NCI-H1105 treated with DMSO at 0.1 percent for 48 hours (cell line): ENCODE measurements at regions not wholly inside any gene's neighbourhood (a gene's known extent, or its start where the extent isn't known, plus 50 kb on each side); places are given as distances from the start of the nearest gene placed in this dataset.
"Not testable (repeated sequence)": the region's sequence is repeated elsewhere in the genome, so short reads cannot be mapped to it uniquely, and the experiment has no call there.

Experiments
- DNase-seq: peaks from one replicate; lab custom pipeline; 2025; lab: John Stamatoyannopoulos, UW

DNA sequence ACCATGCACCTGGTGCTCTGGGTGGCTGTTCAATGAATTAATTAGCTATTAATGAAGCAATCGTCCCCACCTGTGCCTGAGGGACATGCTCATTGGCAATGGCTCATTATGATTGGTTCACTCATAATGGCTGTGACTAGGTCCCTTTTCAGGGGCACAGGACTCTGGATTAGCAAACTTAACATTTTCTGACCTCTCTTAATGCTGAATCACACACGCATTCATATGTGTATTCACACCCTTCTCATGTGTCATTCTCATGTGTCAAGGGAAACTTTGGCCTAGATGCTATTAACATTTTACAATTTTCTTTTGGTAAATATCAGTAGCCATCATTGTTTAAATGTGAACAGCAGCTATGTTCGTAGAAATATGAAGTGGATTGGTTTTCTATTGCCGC, 98.9 kb upstream of the PMAIP1 start:
- DNase-seq = no peak

DNA sequence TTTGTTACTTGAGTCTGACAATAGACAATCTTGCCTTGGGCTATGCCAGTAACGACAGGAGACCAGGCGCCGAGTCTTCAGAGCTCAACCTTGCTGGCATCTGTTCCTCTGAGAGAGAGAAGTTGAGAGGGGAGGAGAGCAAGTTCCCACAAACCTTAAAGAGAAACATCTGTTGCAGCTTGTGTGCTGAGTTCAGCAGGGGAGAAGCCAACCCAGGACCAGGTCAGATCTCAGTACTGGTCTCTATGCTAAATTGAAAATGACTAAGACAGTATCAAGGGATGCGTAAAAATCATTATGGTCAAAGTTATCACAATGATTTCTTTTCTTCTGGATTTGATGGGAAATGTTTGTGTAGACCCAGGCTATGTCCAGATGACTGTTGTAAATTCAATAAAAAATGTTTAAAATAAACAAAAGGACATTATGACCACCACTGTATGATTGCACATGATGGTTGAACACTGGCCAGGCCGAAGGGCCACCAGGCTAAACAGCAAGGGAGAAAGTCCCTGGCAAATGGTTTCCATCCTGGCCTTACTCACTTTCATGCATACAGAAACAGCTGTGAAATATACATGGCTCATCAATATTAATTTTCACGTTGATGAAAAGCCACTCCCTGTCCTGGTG, 100.3 kb upstream of the PMAIP1 start:
- no peak for DNase-seq

DNA sequence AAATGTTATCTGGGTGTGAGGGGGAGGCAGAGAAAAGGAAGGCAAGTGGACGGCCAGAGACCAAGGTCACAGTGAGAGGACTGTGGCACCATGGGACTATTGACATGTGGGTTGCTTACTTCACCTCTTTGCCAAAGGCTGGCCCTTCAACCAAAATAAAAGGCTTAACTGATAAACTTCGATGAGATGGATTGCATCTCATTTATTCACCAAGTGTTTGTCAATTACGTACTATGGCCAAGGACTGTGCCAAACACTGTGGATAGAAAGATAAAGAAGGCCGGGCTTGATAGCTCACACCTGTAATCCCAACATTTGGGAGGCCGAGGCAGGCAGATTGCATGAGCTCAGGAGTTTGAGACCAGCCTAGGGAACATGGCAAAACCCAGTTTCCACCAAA, 98.7 kb upstream of the CCBE1 start:
- no peak for DNase-seq

DNA sequence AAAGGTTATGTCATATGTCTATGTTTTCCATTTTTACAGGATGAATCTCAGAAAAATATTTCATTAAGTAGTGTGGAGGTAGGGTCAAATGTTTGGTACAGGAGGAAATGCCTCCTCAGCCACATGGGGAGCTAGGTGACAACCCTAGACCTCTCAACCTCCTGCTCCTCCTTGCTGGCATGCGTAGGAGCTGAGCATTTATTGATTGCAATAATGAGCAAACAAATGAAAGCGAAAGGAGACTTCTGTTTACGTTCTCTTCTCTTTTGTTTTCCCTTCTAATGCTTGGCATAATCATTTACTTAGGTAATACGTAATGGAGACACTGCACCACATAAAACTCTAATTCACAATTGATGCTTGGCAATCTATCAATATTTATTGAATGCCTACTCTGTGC, 95.1 kb upstream of the CCBE1 start:
- no peak for DNase-seq

DNA sequence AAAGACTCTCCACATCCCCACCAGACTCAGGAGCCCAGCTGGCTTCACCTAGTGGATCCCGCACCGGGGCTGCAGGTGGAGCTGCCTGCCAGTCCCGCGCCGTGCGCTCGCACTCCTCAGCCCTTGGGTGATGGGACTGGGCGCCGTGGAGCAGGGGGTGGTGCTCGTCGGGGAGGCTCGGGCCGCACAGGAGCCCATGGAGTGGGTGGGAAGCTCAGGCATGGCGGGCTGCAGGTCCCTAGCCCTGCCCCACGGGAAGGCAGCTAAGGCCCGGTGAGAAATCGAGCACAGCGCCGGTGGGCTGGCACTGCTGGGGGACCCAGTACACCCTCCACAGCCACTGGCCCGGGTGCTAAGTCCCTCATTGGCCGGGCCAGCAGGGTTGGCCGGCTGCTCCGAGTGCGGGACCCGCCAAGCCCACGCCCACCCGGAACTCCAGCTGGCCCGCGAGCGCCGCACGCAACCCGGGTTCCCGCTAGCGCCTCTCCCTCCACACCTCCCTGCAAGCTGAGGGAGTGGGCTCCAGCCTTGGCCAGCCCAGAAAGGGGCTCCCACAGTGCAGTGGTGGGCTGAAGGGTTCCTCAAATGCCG, 93.2 kb upstream of the CCBE1 start:
- DNase-seq = not testable (repeated sequence)

DNA sequence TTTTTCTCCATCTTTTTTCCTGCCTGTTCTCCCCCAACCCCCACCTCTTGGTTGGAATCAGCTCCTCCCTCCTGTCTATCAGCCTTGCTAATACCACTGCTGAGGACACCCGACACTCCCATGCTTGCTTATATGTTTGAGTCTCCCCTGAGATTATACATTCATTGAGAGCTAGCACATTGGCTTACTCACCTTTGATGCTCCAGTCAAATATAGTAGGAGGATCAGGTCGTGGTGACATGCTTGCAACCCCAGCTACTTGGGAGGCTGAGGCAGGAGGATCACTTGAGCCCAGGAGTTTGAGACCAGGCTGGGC, 91.5 kb upstream of the CCBE1 start:
- no peak for DNase-seq

DNA sequence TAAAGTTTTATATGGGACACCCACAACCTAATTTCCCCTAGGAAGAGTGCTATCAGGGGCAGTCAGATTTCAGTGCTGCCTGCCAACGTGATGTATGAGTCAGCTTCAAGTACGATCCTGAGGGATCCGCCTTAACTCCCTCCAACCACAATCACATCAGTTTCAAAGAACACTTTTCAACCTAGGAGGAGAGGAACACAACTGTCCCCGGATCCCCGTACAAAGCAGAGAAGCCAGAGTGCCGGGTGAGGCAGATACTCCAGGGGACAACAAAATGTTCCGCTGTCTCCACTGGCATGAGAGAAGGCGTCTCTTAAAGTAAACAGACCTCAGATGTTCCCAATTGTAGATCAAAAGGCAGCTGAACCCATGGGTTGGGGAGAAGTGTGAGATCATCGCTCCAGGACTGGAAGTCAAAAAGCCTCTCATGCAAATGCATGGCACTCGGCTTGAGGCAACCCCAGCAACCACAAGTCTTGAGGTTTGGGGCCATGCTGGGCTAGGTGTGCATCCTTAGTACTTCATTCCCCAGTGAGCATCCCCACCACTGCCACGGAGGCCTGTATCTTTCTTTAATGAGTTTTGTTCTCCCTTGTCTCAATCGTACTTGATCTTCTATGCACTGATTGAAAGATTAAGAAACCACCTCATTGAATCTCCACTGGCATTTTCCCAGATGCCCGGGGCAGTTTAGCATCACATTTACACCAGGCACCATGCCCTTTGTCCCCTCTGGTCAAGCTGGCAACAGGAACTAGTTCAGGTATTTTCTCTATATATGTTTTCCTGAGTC, 91.0 kb upstream of the CCBE1 start:
- DNase-seq = no peak

DNA sequence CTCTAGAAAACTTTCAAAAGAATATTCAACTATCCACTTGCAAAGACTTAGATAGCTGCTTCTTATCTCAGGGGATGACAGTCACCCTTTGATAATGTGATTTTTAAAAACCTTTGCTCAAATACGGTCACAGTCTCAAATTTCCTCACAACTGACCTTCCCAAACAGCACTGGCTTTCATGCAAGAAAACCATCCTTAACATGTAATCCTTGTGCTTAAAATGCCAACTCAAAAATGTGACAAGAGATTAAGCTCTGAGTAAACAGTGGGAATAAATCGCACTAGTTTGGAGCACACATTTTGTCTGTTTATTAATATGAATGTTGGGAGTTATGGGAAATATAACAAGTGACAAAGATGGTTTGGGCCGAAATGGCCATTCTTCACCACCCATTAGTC, 87.5 kb upstream of the CCBE1 start:
- DNase-seq = no peak

DNA sequence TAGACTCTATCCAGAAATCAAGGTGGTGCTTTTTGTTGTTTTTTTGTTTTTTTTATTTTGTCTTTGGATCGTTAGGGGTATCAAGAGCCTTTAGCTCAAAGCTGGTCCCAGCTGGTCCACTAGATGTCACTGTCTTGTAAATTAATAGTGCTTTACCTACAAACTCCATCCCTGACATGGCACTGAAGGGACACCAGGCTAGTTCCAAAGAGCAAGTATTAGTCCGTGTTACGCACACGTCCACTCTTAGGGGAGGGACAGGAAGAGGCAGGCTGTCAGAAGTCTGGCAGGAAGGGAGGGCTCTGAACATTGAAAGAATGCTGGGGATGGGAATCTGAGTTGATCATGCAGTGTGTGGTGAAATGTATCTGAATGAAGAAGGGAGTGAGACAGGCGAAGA, 85.9 kb upstream of the CCBE1 start:
- peak; percentile 49 for DNase-seq

DNA sequence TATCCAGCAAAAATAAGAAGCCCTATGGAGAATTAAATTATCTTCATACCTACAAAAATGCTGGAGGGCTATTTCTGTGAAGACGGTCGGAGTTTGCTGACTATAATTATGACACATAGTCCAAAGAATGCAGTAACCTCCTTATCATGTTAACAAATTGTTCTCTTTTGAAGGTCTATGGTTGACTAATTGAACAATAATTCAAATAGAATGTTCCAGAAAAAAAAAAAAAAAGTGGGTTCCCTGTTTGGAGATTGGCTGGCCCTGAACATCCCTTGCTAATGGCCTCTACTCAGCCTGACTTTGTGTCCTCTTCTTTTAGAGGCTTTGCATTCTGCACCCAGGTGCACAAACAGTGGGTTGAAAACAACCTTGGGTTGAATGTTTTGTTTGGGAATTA, 82.8 kb upstream of the CCBE1 start:
- DNase-seq = no peak

DNA sequence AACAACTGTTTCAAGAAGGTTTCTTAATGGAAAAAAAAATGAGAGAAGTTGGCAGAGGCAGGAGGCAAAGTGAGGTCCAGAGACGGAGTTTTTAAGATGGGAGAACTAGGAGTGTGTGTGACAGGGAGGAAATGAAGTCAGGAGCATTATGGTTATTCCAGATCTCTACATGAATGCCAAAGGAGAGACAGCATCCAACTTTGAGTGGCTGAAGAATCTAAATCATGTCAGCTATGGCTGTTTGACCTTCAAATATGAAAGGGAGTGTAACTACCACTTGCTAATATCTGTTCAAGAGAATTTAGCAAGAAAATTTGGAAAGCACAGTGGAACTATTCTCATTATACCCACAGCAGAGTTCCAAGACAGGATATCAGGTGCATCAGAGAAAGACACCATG, 81.2 kb upstream of the CCBE1 start:
- no peak for DNase-seq

DNA sequence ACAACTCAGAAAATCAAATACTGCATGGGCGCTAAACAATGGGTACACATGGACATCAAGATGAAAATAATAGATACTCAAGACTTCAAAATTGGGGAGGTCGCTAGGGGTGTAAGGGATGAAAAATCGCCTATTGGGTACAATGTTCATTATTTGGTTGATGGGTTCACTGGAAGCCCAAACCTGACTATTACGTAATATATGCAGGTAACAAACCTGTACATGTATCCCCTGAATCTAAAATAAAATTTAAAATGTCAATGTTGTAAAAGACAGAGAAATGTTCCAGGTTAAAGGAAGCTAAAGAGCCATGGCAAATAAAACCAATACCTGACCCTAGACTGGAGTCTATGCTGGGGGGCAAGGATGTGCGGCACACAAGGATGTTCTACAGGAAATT, 80.4 kb upstream of the CCBE1 start:
- DNase-seq = no peak

DNA sequence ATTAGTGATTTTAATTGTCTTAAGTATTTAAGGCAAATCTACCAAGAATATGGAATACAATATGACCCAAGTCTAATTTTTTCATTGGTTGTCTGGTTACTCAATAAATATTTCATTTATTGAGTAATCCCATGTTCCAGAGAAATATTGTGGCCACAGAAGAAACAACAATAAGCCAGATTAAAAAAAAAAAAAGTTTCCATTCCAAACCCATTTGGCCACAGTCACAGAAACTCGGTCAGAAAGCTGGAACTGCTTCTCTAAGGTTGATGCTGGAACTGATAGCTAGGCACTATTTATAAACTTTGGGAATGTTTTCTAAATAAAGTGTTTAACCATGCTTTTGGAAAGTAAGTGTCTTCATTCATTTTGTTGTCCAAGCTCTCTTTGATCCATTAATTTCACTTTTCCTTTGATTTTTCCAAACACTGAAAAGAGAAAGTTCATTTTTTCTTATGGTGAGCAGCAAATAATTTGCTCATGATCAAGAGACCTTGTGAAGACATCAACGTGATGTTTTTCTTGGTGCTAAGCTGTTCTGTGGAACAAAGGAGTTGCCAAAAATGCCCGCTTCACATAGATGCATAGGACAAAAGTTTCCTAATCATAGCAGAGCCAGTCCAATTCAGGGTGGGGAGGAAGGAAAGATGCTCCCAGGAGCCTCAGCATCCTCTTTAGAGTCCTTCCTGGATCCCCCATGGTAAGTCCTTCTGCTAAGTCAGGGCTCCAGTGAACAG, 72.1 kb upstream of the CCBE1 start:
- DNase-seq = no peak

DNA sequence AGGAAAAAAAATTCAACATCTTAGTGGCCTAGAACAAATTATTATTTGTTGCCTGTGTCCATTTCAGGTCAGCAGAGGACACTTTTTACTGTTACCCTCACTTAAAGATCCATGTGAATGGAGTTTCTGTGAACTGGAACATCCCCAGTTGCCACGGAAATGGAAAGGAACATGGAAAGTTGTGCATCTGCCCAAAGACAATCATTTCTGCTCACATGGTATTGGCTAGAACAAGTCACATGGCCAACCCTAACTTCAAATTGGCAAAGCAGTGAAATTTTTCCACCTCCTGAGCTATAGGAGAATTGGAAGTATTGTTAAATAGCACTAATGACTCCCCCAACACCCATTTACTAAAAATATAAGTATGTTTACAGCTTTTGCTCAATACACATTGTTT, 71.2 kb upstream of the CCBE1 start:
- no peak for DNase-seq

DNA sequence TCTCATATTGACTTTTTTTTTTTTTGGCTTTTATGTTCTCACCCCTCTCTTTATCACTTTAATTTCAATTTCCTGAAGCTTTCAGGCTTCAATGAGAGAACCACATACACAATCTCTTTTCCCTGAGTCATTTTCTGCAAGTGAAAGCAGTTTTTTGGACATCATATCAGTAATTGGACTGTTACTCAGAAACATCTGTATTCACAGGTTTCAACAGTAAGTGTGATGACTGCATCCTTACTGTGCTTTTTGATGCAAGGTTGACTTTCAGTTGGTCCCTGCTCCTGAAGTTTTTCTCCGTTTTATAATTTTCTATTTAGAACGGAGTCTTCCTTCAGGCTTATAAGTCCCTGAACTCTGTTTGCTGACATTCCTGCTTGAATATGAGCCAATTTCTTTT, 70.5 kb upstream of the CCBE1 start:
- DNase-seq = no peak

DNA sequence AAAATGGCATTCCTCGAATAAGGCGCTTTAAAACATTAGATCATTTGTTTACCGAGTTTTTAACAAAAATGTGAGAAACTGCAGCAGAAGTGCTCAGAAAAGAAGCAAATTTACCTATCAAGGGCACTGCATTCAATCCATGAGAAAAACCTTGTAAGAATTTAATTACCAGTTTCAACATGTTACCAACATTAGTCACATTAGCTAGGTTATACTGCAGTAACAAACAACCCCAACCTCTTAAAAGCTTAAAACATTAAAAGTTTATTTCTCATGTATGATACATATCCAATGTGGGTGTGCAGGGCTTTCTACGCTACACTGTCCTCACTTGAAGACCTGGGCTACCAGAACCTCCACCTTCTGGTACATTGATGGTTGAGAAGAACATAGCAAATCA, 68.1 kb upstream of the CCBE1 start:
- no peak for DNase-seq

DNA sequence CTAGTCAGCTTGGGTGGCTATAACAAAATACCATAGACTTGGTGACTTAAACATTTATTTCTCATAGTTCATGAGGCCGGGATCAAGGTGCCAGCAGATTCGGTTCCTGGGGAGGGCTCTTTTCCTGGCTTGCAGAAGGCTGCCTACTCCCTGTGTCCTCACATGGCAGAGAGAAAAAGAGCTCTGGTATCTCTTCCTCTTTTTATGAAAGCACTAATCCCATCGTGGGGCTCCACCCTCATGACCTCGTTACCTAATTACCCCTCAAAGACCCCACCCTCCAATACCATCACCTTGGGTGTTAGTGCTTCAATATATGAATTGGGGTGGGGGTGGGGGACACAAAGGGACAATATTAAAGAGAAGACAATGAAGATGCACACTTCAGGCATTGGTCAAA, 67.1 kb upstream of the CCBE1 start:
- DNase-seq = no peak

DNA sequence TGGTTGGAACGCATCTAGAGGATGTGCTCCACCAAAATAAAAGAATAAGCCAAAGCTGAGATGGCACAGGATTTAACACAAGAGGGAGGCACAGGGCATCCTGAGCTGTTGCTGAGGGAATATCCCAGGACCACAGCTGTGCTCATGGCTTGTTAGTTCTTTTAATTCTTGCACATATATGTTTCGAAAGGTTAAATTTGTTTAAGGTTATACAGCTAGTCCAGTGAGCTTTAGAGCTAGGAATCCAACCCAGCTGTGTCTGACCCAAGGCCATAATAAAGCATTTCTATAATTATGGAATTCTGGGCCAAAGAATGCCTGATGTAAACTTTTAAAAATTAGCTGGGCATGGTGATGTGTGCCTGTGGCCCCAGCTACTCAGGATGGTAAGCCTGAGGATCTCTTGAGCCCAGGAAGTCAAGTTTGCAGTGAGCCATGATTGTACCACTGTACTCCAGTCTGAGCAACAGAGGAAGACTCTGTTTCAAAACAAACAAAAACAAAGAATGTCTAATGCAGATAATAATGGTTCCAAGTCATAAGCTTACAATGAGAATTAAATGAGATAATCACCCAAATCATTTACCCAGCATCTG, 66.4 kb upstream of the CCBE1 start:
- DNase-seq = no peak

DNA sequence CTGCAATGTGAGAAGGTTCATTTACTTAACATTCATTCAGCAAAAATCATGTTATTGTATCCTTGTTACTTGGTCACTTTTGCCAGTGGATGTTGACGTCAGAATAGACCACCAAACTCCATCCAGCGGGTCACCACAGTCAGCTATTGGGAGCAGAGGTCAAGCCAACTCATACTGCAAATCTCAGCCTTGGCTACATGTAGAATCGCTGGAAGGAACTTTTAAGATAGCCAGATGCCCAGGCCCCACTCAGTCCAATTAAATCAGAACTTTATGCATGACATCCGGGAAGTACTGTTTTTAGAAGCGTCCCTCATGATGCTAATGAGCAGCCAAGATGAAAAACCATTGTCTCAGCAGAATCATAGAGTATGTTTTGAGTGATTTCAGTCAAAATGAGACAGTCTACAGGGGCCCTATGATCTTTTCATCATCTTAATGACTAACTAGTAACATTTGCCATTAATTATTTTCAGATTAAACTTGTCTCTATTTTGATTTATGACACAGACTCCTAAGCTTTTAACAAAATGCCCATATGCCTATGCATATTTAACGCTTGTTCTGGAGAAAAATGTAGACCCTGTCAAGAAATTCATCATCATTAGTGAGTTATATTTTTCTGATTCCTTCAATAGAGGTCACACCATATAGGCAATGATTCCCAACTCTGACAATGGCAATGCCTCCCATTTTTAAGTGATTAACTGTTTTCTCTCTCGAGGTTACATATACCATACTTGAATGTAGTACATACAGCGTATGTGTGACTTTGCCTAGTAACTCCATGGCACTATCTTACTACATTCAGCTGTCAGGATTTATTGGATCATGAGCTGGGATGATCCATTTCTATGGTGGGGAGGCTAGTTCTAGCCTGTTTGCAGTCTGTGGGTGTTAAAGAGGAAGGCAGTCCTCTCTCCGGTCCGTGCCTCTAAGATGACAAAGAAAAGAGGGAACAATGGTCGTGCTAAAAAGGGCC, 63.7 kb upstream of the CCBE1 start:
- DNase-seq = no peak

DNA sequence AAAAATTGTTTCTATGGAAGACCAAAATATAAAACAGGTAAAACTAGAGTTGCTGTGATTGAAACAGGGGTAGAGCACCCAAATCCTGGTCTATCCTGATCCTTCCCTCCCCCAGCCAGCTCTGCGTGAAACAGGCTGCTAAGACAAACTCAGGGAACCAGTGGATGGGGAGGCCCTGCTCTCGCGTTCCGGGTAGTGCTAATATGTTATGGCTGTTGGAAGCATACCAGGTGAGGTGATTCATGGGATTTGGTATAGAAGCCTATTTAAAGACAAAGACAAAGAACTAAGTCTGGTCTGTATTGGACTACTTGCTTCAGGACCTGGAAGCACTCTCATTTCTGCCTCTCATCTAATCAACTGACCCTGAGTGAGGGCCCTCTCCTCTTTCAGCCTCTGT, 63.0 kb upstream of the CCBE1 start:
- no peak for DNase-seq

DNA sequence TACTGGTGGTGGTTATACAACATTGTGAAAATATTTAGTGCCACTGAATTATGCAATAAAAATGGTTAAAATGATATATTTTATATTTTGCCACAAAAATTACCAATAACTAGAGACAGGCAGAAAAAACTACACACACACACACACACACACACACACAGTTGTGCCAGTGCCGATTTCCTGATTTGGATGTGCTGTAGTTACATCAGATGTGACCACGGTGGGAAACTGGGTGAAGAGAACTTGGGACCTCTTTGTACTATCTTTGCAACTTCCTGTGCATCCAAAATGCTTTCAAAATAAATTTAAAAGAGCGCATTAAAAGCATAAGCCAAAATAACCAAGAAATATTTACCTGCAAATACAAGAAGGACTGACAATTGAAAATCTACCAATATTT, 61.6 kb upstream of the CCBE1 start:
- DNase-seq = no peak

DNA sequence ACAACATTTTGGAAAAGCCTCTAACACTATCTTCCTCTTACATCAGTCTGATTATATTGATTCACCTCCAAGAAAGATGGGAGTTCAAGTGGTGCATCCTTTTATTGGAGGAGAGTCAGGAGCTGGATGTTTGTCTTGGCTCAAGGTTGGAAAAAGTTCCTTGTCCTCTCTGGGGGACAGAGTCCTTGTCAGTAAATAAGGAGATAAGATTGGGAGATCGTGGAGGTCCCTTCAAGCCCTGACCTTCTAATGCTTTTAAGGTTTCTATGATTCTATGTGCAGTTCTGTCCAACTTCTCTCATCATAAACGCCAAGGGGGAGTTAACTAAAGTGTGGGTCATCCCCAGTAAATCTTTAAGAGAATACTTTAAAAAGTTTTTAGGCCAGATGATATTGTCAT, 60.9 kb upstream of the CCBE1 start:
- no peak for DNase-seq
